WERI-Rb-1 (cell line): ENCODE measurements at regions not wholly inside any gene's neighbourhood (a gene's known extent, or its start where the extent isn't known, plus 50 kb on each side); places are given as distances from the start of the nearest gene placed in this dataset.

Experiments used
- DNase-seq: peaks from one replicate; pipeline ENCODE4 v3.0.0-alpha.2; 2020
- H3K27ac ChIP-seq: fragments of 250-450 bp; sonication (Bioruptor Pico); 2 replicates; pipeline ENCODE4 v1.5.1; 2020; ENCODE audit warnings: mild to moderate bottlenecking, moderate library complexity
- H3K27me3 ChIP-seq: fragments of 250-450 bp; sonication (Bioruptor Pico); 2 replicates; pipeline ENCODE4 v1.5.1; 2021; ENCODE audit warnings: mild to moderate bottlenecking, low read depth, moderate library complexity; ENCODE audit not compliant: insufficient read depth, severe bottlenecking
- H3K36me3 ChIP-seq: fragments of 250-450 bp; sonication (Bioruptor Pico); 2 replicates; pipeline ENCODE4 v1.5.1; 2020; ENCODE audit warnings: mild to moderate bottlenecking, moderate library complexity
- H3K4me3 ChIP-seq: 2 replicates; pipeline ENCODE4 v1.5.1; 2011; ENCODE audit warnings: low read depth, mild to moderate bottlenecking, control low read depth, low read length
- H3K9me3 ChIP-seq: fragments of 250-450 bp; sonication (Bioruptor Pico); 2 replicates; pipeline ENCODE4 v1.5.1; 2021; ENCODE audit warnings: mild to moderate bottlenecking, moderate library complexity; ENCODE audit not compliant: severe bottlenecking
- TF ChIP-seq, protein P1 (sequence below): IDR thresholded peaks from 2 replicates; pipeline ENCODE4 v1.5.1; 2011; ENCODE audit warnings: low read depth, mild to moderate bottlenecking, control low read depth, inconsistent platforms, low read length

DNA sequence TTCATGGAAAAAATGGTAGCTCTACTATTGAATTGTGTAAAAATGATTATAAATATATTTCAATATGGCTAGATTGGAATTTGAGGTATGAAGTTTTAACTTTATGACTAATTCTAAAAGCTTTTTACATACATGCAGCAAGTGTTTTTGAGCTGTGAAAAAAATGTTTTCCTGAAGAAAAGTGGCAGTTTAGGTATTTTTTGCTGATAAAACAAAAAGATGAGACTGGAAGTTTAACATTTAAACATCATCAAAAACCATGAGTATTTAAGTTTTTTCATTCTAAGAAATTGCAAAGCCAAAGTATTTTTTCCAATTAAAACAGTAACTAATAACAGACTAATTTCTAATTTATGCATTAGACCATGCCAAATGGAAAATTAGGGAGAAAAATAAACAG lies 751.1 kb downstream of the FGF9 start:
- H3K4me3 ChIP-seq = no peak overlapping the region
- no peak for DNase-seq
- H3K36me3 ChIP-seq = no peaks in the 10 kb centered on the region
- H3K9me3 ChIP-seq = no peaks in the 10 kb centered on the region
- TF ChIP-seq, protein P1, sequence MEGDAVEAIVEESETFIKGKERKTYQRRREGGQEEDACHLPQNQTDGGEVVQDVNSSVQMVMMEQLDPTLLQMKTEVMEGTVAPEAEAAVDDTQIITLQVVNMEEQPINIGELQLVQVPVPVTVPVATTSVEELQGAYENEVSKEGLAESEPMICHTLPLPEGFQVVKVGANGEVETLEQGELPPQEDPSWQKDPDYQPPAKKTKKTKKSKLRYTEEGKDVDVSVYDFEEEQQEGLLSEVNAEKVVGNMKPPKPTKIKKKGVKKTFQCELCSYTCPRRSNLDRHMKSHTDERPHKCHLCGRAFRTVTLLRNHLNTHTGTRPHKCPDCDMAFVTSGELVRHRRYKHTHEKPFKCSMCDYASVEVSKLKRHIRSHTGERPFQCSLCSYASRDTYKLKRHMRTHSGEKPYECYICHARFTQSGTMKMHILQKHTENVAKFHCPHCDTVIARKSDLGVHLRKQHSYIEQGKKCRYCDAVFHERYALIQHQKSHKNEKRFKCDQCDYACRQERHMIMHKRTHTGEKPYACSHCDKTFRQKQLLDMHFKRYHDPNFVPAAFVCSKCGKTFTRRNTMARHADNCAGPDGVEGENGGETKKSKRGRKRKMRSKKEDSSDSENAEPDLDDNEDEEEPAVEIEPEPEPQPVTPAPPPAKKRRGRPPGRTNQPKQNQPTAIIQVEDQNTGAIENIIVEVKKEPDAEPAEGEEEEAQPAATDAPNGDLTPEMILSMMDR = no peak
- H3K27ac ChIP-seq = no peak overlapping the region
- H3K27me3 ChIP-seq = peaks cover 56% of the 10 kb centered on the region

DNA sequence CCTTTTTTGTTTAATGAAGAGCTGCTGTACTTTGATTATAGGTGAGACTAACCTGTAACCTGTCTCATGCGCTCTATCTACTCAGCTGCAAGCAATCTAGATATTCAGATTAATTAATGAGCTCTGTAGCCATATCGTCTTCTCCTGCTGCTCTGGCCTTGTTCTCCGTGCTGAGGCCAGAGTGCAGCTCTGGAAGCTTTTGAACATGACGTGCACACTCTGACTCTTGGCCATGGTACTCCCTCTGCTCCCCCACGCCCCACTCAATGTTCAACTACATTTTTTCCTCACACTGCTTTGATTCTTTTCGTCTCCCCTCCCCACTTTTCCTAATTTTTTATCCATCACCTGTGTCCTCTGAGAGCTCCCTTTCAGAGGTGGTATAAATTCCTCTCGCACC lies 751.8 kb downstream of the FGF9 start:
- Histone ChIP-seq H3K27ac (no peak overlapping the region), H3K4me3 (no peak overlapping the region), H3K36me3 (no peaks in the 10 kb centered on the region), H3K27me3 (peaks cover 59% of the 10 kb centered on the region), H3K9me3 (no peaks in the 10 kb centered on the region)
- no peak for DNase-seq
- TF ChIP-seq, protein P1 = no peak

DNA sequence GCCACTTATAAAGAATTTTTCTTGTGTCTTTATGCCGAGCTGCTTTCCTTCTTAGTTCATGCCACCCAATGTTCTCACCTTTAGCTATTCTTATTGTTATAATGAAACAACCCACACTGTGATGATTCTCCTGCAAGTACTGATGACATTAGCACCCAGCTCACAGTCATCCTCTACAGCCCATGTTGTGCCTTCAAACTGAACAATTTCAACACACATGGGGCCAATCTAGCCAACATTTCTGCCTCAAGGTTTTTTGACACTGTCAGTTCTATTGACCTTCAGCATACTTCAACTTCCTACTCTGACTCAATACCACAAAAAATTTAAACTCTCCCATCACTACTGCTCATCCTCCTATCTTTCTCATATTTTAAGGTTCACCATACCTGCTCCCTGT lies 752.4 kb downstream of the FGF9 start:
- DNase-seq = no peak
- peaks cover 64% of the 10 kb centered on the region for H3K27me3 ChIP-seq
- TF ChIP-seq, protein P1 = no peak
- H3K36me3 ChIP-seq = no peaks in the 10 kb centered on the region
- no peak overlapping the region for H3K27ac ChIP-seq
- no peaks in the 10 kb centered on the region for H3K9me3 ChIP-seq
- H3K4me3 ChIP-seq = no peak overlapping the region

DNA sequence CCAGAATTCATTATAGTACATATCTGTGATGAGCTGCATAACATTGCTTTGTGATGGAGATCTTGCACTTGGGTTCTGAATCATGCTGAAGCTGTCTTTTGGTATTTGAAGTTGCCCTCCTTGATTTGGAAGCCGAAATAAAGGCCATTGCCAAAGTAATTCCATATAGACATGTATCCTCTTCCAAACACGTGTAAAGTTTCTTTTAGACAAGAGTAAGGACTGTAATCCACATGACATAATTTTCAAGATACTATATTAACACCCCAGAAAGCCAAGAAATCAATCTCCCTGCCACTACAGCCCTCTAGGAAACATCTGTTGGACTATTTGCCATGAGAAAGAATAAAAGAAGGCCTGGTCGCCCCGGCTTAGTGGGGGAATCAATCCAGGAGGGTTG lies 754.2 kb downstream of the FGF9 start:
- peaks cover 63% of the 10 kb centered on the region for H3K27me3 ChIP-seq
- H3K36me3 ChIP-seq = no peaks in the 10 kb centered on the region
- H3K27ac ChIP-seq = no peak overlapping the region
- peaks cover 2% of the 10 kb centered on the region for H3K9me3 ChIP-seq
- no peak overlapping the region for H3K4me3 ChIP-seq
- TF ChIP-seq, protein P1 = no peak
- no peak for DNase-seq

DNA sequence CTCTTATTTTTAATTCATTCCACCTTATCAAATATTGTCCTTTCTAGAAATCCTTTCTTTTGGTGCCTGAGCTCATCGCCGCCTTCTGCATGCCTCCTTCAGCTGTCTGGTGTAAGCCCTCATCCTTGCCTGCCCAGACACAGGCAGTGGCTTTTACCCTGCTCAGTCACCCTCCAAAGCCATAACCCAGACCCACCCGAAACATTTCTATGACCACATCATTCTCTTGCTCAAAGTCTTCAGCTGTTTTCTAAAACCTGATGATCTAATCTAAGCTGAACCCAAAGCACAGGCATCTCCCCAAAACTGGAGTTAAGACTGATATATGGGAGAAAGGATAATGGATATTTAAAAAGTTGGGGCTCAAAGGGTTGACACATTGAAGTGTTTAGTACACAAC lies 753.7 kb upstream of the SGCG start:
- H3K27ac ChIP-seq = no peak overlapping the region
- peaks cover 2% of the 10 kb centered on the region for H3K9me3 ChIP-seq
- H3K27me3 ChIP-seq = peaks cover 55% of the 10 kb centered on the region
- TF ChIP-seq, protein P1 = no peak
- H3K36me3 ChIP-seq = no peaks in the 10 kb centered on the region
- DNase-seq = no peak
- H3K4me3 ChIP-seq = no peak overlapping the region

DNA sequence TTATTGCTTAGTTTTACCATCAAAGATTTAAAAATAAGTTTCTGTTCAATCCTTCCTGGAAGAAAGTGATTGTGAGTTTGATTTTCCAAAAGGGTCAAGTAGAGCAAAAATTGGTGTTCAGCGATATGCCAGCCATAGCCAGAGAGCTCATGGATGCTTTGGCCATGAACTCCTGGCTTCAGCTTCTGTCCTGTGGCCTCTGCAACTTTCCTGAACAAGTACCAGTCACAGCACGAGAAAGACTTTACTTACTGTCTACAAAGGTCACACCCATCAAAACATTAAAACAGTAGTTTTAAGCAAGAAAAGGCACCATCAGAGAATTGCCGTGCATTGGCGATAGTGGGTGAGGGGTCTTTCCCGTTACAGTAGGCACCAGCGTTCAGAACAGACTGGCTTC lies 753.0 kb upstream of the SGCG start:
- Histone ChIP-seq H3K4me3 (no peak overlapping the region), H3K27ac (no peak overlapping the region), H3K9me3 (peaks cover 4% of the 10 kb centered on the region), H3K27me3 (peaks cover 58% of the 10 kb centered on the region), H3K36me3 (no peaks in the 10 kb centered on the region)
- no peak for DNase-seq
- TF ChIP-seq, protein P1 = no peak
